GM12891 (cell line): ENCODE measurements at regions not wholly inside any gene's neighbourhood (a gene's known extent, or its start where the extent isn't known, plus 50 kb on each side); places are given as distances from the start of the nearest gene placed in this dataset.

Experiments used
- POLR2A ChIP-seq: IDR thresholded peaks from 2 replicates; pipeline ENCODE4 v1.6.1; 2011; ENCODE audit warnings: low read depth, low read length, control low read depth
- POLR2AphosphoS5 ChIP-seq: IDR thresholded peaks from 2 replicates; pipeline ENCODE4 v1.6.1; 2011; ENCODE audit warnings: low read depth, low read length, control low read depth

GRCh38 chr16:86885139-86885538, 306.8 kb downstream of the FOXL1 start:
- TF ChIP-seq POLR2AphosphoS5 = no peak
- TF ChIP-seq POLR2A = no peak
